GM21576 (cell line): ENCODE measurements at regions not wholly inside any gene's neighbourhood (a gene's known extent, or its start where the extent isn't known, plus 50 kb on each side); places are given as distances from the start of the nearest gene placed in this dataset.

Source experiments
- ATAC-seq: cut with Tn5 transposase; IDR thresholded peaks from one replicate; pipeline ENCODE4 v1.9.1; 2021; ENCODE audit warnings: mild to moderate bottlenecking, moderate library complexity; ENCODE audit not compliant: unreplicated experiment

DNA sequence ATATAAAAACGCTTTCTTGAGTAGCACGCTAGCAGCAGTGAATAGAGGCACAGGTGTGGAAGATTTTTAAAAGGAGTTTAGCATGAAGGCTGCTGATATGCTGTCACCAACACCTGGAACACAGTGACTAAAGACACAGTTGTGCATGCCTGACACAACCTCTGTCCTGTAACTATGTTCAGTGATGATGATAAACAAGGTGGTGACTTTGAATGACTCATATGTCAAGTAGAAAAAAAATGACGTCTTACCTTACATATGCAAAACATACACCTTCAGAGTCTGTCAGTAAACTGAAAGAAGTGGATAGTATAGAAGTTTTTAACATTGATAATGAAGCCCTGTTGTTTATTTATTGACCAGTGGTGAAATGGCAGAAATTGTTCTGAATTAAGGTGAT lies 66.2 kb upstream of the ADCY2 start:
- ATAC-seq = no peak

DNA sequence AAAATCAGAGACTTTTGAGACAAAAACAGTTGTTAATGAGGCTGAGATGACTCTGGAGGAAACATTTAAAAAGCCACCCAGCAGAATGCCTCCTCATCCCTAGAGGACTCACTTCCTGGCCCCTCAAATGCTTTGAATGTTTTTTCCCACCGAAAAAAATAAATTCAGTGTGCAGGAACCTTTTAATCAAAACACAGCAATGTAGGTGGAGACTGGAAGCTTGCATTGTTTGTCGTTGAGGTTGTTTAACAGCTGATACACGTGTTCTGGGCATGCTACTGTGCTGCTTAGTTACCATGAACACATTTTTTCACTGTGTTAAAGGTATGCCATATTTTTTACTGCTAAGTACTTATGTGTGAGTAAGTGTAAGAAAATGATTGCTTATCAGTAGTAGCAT lies 65.7 kb upstream of the ADCY2 start:
- ATAC-seq = no peak

DNA sequence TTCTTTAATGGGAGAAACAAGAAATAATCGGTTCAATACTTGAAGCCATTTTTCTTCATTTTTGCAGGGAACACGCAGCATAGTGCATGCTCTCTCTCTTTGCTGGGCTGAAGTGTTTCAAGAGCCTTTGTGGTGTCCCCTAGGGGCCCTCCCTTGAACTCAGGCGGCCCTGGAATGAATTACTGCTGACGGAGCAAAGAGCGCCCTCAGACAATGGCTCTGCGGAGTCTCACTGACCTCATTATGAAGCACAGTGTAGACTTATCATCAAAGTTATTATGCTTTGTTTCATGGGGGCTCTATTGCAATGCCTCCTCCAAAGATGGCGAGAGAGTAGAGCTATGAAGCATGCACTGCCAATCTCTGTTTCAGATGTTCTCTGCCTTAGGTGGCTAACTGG lies 64.8 kb upstream of the ADCY2 start:
- ATAC-seq = no peak
